ENCODE measurements at regions not wholly inside any gene's neighbourhood (a gene's known extent, or its start where the extent isn't known, plus 50 kb on each side); places are given as distances from the start of the nearest gene placed in this dataset.
"Not testable (repeated sequence)": the region's sequence is repeated elsewhere in the genome, so short reads cannot be mapped to it uniquely, and the experiment has no call there.

GRCh38 chr4:31674313-31674947 is 954.3 kb downstream of the PCDH7 start:
- DNase-seq: no peak

GRCh38 chr4:31678356-31678755 is 958.2 kb downstream of the PCDH7 start:
- DNase-seq: no peak

GRCh38 chr4:31682796-31683195 is 962.6 kb downstream of the PCDH7 start:
- DNase-seq: no peak

GRCh38 chr4:31687717-31688342 is 967.7 kb downstream of the PCDH7 start:
- no peak for DNase-seq

GRCh38 chr4:31692399-31692940 is 972.3 kb downstream of the PCDH7 start:
- DNase-seq: no peak

DNA sequence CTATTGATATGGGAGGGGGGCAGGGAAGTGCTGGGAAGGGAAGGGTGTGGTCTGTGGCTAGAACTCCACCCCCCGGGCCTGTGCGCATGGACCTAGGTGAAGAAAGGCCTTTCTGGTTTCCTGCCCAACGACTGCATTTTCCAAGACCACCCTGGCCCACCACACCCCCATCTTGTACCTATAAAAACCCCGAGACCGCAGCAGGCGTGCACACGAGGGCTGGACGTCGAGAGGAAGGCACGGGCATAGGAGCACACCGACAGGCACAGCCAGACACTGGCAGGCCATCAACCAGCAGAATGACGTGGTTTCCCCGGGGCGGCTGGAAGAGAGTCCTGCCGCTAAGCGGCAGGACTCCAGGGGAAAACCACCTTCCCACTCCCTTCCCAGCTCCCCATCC is 981.1 kb downstream of the PCDH7 start:
- DNase-seq: no peak

- no peak for DNase-seq
These were observed 982.2 kb downstream of the PCDH7 start for GRCh38 chr4:31702326-31702725.

DNA sequence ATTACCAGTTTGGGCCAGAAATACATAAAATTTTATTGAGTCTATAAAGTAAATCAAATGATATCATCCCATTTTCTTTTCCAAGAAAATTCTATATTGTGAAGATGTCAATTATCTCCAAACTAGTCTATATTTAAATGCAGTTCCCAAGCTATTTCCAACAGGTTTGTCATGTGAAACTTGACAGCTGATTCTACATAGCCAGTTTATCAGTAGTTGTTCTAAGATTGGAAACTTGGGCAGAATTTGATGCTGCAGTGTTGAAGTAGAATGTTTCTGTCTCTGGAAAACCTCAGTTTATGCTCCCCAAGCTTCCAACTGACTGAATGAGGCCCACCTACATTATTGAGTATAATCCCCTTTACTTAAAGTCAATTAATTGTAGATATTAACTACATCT is 994.1 kb downstream of the PCDH7 start:
- no peak for DNase-seq

- no peak for DNase-seq
These were observed 995.1 kb downstream of the PCDH7 start for GRCh38 chr4:31715302-31715701.

DNA sequence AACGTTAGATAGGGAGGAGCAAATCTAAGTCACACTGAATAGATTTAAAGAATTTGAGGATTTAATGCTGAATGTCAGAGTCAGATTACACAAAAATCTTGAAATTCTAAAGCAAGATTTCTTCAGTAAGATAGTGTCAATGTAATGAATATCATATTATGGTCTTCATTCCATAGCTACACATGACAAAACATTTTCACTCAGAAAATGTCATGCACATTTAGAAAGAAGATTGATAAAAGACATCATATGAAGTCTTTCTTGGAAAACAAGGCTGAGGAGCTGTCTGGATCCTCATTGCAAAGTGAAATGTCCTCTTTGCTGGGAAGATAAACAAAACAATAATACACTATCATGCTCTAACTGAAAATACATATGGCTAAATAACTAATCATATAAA is 1006.9 kb downstream of the PCDH7 start:
- DNase-seq: no peak

DNA sequence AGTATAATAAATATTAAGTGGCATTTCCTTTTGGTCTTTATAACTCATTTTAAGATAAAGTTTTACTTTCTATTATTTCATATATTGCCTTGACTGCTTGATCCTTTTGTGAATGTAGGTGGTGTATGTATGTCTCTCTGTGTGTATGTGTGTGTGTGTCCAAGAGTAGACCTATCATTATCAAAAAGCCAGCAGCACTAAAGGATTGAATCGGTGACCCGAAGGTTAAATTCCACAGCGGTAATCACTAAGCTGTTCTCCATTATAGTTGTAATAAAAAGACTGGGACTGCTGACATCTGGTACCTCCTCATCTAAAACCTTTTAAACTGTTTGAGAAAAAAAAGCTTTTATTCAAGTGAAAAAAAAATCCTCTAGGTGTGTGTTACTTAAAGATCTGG is 1014.8 kb downstream of the PCDH7 start:
- no peak for DNase-seq

GRCh38 chr4:31737419-31737818 is 1017.2 kb downstream of the PCDH7 start:
- DNase-seq: no peak

DNA sequence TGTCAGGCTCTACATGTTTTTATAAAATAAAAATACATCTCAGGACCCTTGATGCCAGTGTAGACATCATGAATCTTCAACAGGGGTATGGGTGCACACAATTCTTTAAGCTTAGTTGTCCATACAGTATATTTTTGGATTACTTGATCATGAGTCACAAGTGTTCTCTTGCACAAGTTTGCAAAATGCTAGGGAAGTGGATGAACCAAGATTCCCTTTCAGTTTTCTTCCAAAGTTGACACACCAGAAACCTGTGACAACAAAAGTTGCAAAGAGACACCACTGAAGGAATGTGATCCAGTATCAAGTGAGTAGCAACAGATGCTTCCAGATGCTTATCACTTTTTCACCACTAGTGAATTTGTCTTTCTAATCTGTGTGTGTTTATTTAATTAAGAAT is 1021.2 kb downstream of the PCDH7 start:
- DNase-seq: no peak

GRCh38 chr4:31748382-31748781 is 1028.2 kb downstream of the PCDH7 start:
- DNase-seq: no peak

- not testable (repeated sequence) for DNase-seq
These were observed 1030.4 kb downstream of the PCDH7 start for GRCh38 chr4:31750581-31750980.

DNA sequence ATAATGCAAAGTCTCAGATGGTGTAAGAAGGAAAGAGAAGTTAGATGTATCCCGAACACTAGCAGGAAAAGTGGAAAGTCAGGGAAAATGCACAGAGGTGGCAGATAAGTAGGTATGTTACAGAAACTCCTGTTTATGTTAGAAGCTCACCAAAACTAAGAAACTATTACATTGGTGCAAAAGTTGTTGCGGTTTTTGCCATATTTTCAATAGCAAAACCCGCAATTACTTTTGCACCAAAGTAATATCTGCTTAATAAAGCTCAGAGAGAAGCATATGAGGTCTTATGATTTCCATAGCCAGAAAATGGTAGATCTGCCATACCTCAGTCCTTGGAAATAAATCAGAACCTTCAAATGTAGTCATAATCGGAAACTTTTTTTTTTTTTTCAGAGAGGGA is 1035.6 kb downstream of the PCDH7 start:
- no peak for DNase-seq

DNA sequence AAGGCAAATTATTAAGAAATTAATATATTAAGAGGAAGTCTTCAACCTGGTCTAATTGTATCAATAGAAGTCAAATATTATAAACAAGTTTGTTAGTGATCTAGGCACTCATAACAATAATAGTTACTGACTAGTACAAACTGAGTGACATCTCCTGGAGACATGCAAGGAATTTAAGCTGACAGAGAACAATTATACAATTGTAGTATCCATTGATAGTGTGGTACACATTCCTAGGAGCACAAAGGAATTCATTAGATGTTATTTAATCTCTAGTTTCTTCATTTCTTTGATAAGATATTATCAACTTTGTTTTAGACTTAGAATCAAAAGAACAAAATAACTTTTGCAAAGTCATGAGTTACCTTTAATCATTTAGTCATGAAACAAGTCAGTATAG is 1048.6 kb downstream of the PCDH7 start:
- DNase-seq: no peak

GRCh38 chr4:31783311-31783710 is 1063.1 kb downstream of the PCDH7 start:
- DNase-seq: no peak

- DNase-seq: no peak
These were observed 1064.4 kb downstream of the PCDH7 start for GRCh38 chr4:31784558-31784957.

DNA sequence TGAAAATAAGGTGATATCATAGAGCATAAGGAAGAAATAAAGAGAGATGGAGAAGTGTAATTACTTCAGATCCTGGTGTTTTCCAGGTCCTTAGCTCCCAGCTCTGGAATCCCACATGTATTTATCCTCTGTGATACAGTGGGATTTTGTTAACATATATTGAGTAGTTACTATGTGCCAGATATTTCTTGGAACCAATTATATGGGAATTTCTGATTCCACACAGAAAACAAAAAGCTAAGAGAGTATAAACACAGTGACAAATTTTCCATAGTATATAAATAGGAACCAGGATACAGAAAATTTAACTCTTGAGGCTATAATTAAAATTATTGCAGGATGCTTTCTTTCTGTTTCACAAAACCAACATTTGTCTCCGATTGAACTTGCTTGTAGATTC is 1067.5 kb downstream of the PCDH7 start:
- DNase-seq: no peak

DNA sequence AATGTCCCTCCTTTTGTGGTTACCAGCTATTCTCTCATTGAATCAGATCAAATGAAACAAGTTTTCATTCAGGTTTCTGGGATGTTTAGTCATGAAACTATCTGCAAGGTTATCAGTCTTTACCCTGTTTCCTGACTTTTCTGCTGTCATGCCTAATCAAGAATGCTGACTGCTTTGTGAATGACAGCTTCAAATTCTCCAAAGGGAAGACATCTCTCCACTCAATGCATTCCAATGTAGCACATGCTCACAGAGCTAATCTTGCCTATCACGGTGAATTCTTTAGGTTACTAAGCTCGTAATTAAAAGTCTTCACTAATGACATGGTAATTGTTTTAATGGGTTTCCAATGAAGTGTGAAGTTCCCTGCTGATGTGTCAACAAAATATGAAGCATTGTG is 1068.5 kb downstream of the PCDH7 start:
- no peak for DNase-seq

- no peak for DNase-seq
These were observed 1071.5 kb downstream of the PCDH7 start for GRCh38 chr4:31791666-31792065.

DNA sequence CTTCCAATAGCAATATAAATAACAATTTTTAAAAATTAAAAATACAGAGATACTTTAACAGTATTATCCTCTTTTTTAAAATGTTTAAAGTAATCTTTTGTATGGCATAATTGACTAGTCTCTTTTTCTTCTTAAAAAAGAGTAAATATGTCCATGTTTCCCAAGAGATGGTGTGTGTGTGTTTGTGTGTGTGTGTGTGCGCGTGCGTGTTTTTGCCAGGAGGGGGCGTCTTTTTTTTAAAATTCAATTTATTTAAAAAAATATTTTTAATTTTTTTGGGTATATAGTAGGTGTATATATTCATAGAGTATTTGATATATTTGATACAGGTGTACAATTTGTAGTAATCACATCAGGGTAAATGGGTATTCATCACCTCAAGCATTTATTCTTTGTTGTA is 1073.7 kb downstream of the PCDH7 start:
- DNase-seq: no peak

DNA sequence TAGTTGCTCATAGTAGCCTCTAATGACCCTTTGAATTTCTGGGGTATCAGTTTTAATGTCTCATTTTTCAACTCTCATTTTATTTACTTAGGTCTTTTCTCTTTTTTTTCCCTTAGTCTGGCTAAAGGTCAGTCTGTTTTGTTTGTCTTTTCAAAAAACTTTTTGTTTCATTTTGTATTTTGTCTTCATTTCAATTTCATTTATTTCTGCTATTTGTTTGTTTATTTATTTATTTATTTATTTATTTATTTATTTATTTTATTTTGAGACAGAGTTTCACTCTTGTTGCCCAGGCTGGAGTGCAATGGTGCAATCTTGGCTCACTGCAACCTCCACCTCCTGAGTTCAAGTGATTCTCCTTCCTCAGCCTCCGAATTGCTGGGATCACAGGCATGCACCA is 1076.9 kb downstream of the PCDH7 start:
- not testable (repeated sequence) for DNase-seq

All from stimulated activated CD4-positive, alpha-beta T cell treated with anti-CD3 and anti-CD28 coated beads, Interleukin-4, amount 100 ng/mL, for 4 hours (primary cell).